MM.1S (cell line): ENCODE measurements at regions not wholly inside any gene's neighbourhood (a gene's known extent, or its start where the extent isn't known, plus 50 kb on each side); places are given as distances from the start of the nearest gene placed in this dataset.

Experiments used
- DNase-seq: peaks from one replicate; pipeline ENCODE4 v3.0.0-alpha.2; 2015
- H2AFZ ChIP-seq: fragments of 300-600 bp; sonication (generic); 2 replicates; pipeline ENCODE4 v1.6.0; 2016; ENCODE audit warnings: antibody characterized with exemption, low read length
- H3F3A ChIP-seq: fragments of 300-600 bp; sonication (generic); 2 replicates; pipeline ENCODE4 v1.6.1; 2016; ENCODE audit warnings: mild to moderate bottlenecking, antibody characterized with exemption, low read length, moderate library complexity, mixed read lengths; ENCODE audit not compliant: insufficient read depth
- H3K27ac ChIP-seq: fragments of 300-600 bp; sonication (generic); 2 replicates; pipeline ENCODE4 v1.5.1; 2016; ENCODE audit warnings: mild to moderate bottlenecking, low read length
- H3K27me3 ChIP-seq: fragments of 300-600 bp; sonication (generic); replicated peaks from 2 replicates; pipeline ENCODE4 v1.6.0; 2016; ENCODE audit warnings: low read length; ENCODE audit not compliant: insufficient read depth
- H3K36me3 ChIP-seq: fragments of 300-600 bp; sonication (generic); replicated peaks from 2 replicates; pipeline ENCODE4 v1.6.1; 2016; ENCODE audit warnings: mild to moderate bottlenecking, low read length, mixed read lengths; ENCODE audit not compliant: insufficient read depth
- H3K4me1 ChIP-seq: fragments of 300-600 bp; sonication (generic); 2 replicates; pipeline ENCODE4 v1.6.1; 2016; ENCODE audit warnings: low read length, mixed read lengths
- H3K4me2 ChIP-seq: fragments of 300-600 bp; sonication (generic); 2 replicates; pipeline ENCODE4 v1.6.0; 2016; ENCODE audit warnings: low read depth, low read length
- H3K4me3 ChIP-seq: fragments of 300-600 bp; sonication (generic); 2 replicates; pipeline ENCODE4 v1.5.1; 2016; ENCODE audit warnings: low read length, mixed read lengths
- H3K79me2 ChIP-seq: fragments of 300-600 bp; sonication (generic); 2 replicates; pipeline ENCODE4 v1.6.1; 2016; ENCODE audit warnings: mixed run types, low read length, mixed read lengths
- H3K9ac ChIP-seq: fragments of 300-600 bp; sonication (generic); 2 replicates; pipeline ENCODE4 v1.6.1; 2016; ENCODE audit warnings: low read length, mixed read lengths
- H3K9me2 ChIP-seq: fragments of 300-600 bp; sonication (generic); replicated peaks from 2 replicates; pipeline ENCODE4 v1.6.1; 2016; ENCODE audit warnings: mild to moderate bottlenecking, low read length, mixed read lengths; ENCODE audit not compliant: insufficient read depth
- H3K9me3 ChIP-seq: fragments of 300-600 bp; sonication (generic); replicated peaks from 2 replicates; pipeline ENCODE4 v1.6.1; 2016; ENCODE audit warnings: mild to moderate bottlenecking, low read length, mixed read lengths; ENCODE audit not compliant: insufficient read depth
- H4K20me1 ChIP-seq: fragments of 300-600 bp; sonication (generic); 2 replicates; pipeline ENCODE4 v1.6.1; 2016; ENCODE audit warnings: mild to moderate bottlenecking, low read length, moderate library complexity, mixed read lengths; ENCODE audit not compliant: insufficient read depth
- CTCF ChIP-seq: fragments of 300-600 bp; sonication (generic); IDR thresholded peaks from 2 replicates; pipeline ENCODE4 v1.5.1; 2016; ENCODE audit warnings: antibody characterized with exemption, low read length, mixed read lengths
- EZH2 ChIP-seq: fragments of 300-600 bp; sonication (generic); optimal IDR thresholded peaks from 2 replicates; pipeline ENCODE3; 2017; ENCODE audit warnings: low read depth, mild to moderate bottlenecking, antibody characterized with exemption, low read length, mixed read lengths
- EZH2phosphoT487 ChIP-seq: fragments of 300-600 bp; sonication (generic); IDR thresholded peaks from 2 replicates; pipeline ENCODE4 v1.6.1; 2018; ENCODE audit warnings: antibody characterized with exemption, low read length

GRCh38 chr5:77924081-77924480, 147.9 kb upstream of the TBCA start:
- TF ChIP-seq EZH2 (no peak), CTCF (no peak), EZH2phosphoT487 (no peak)
- no peaks in the 10 kb centered on the region for H3K36me3 ChIP-seq
- no peak overlapping the region for H3K9ac ChIP-seq
- H4K20me1 ChIP-seq: no peaks in the 10 kb centered on the region
- H2AFZ ChIP-seq: no peak overlapping the region
- no peak for DNase-seq
- no peaks in the 10 kb centered on the region for H3K79me2 ChIP-seq
- H3K4me1 ChIP-seq: no peaks in the 10 kb centered on the region
- H3K9me3 ChIP-seq: no peaks in the 10 kb centered on the region
- no peak overlapping the region for H3K27ac ChIP-seq
- no peak overlapping the region for H3K4me2 ChIP-seq
- no peaks in the 10 kb centered on the region for H3K27me3 ChIP-seq
- no peak overlapping the region for H3K4me3 ChIP-seq
- no peaks in the 10 kb centered on the region for H3K9me2 ChIP-seq
- H3F3A ChIP-seq: no peaks in the 10 kb centered on the region

GRCh38 chr5:77923666-77924065, 147.5 kb upstream of the TBCA start:
- no peaks in the 10 kb centered on the region for H3K9me2 ChIP-seq
- no peak overlapping the region for H3K4me3 ChIP-seq
- H3K4me1 ChIP-seq: no peaks in the 10 kb centered on the region
- no peak overlapping the region for H3K4me2 ChIP-seq
- no peaks in the 10 kb centered on the region for H3K79me2 ChIP-seq
- no peak overlapping the region for H3K27ac ChIP-seq
- H3F3A ChIP-seq: no peaks in the 10 kb centered on the region
- H4K20me1 ChIP-seq: no peaks in the 10 kb centered on the region
- no peaks in the 10 kb centered on the region for H3K36me3 ChIP-seq
- no peak overlapping the region for H3K9ac ChIP-seq
- TF ChIP-seq CTCF (no peak), EZH2 (no peak), EZH2phosphoT487 (no peak)
- no peak overlapping the region for H2AFZ ChIP-seq
- no peaks in the 10 kb centered on the region for H3K27me3 ChIP-seq
- DNase-seq: no peak
- no peaks in the 10 kb centered on the region for H3K9me3 ChIP-seq

- TF ChIP-seq CTCF: no peak
- TF ChIP-seq EZH2phosphoT487: no peak
- no peak for TF ChIP-seq EZH2
Measured at GRCh38 chr5:77921094-77921768, 145.1 kb upstream of the TBCA start.

More at GRCh38 chr5:77921094-77921768, 145.1 kb upstream of the TBCA start:
- Histone ChIP-seq H2AFZ (no peak overlapping the region), H3K4me2 (no peak overlapping the region), H3K4me1 (no peaks in the 10 kb centered on the region), H4K20me1 (no peaks in the 10 kb centered on the region), H3K79me2 (no peaks in the 10 kb centered on the region), H3K9ac (no peak overlapping the region), H3K27ac (no peak overlapping the region), H3K36me3 (no peaks in the 10 kb centered on the region), H3K9me2 (no peaks in the 10 kb centered on the region), H3F3A (no peaks in the 10 kb centered on the region), H3K27me3 (no peaks in the 10 kb centered on the region), H3K4me3 (no peak overlapping the region), H3K9me3 (no peaks in the 10 kb centered on the region)
- DNase-seq: no peak
